Peyer's patch (tissue), 4 donors: ENCODE measurements at regions not wholly inside any gene's neighbourhood (a gene's known extent, or its start where the extent isn't known, plus 50 kb on each side); places are given as distances from the start of the nearest gene placed in this dataset.

ENCODE experiments used
- DNase-seq, 3 donors: peaks; one replicate each; pipeline ENCODE4 v3.0.0-alpha.2; 2017 to 2019
- H3K27ac ChIP-seq, 4 donors: fragments of 200-600 bp; sonication (generic); one replicate each; pipeline ENCODE4 v1.5.1; 2016 to 2019
- H3K27me3 ChIP-seq, 2 donors: fragments of 200-600 bp; sonication (generic); one replicate each; pipeline ENCODE4 v1.5.1; 2019
- H3K36me3 ChIP-seq, 3 donors: fragments of 200-600 bp; sonication (generic); one replicate each; pipeline ENCODE4 v1.5.1; 2016 to 2019
- H3K4me1 ChIP-seq, 4 donors: fragments of 200-600 bp; sonication (generic); one replicate each; pipeline ENCODE4 v1.5.1; 2016 to 2019
- H3K4me3 ChIP-seq, 4 donors: fragments of 200-600 bp; sonication (generic); 1 replicate in 3 of 4; 2 replicates in 1 of 4; pipeline ENCODE4 v1.5.1; 2016 to 2019; ENCODE audit warnings: mild to moderate bottlenecking in 1 of 4
- H3K9me3 ChIP-seq, 4 donors: fragments of 200-600 bp; sonication (generic); one replicate each; pipeline ENCODE4 v1.5.1; 2016 to 2019; ENCODE audit warnings: mild to moderate bottlenecking in 1 of 4
- CTCF ChIP-seq, 6 experiments: fragments of 450-650 bp in 4 of 6; fragments of 200-600 bp in 2 of 6; sonication (generic) in 1 of 6; IDR thresholded peaks; one replicate each; pipeline ENCODE4 v1.5.1; 2017 to 2019; ENCODE audit warnings: antibody characterized with exemption in 6 of 6, mild to moderate bottlenecking in 3 of 6, moderate library complexity in 1 of 6
- POLR2A ChIP-seq, 2 donors: fragments of 450-650 bp; IDR thresholded peaks; one replicate each; pipeline ENCODE4 v1.5.1; 2017; ENCODE audit warnings: antibody characterized with exemption in 2 of 2, mild to moderate bottlenecking in 2 of 2, moderate library complexity in 2 of 2

GRCh38 chr6:51013376-51013775, 194.7 kb downstream of the TFAP2B start:
- H3K27me3 ChIP-seq = no peaks in the 10 kb centered on the region
- TF ChIP-seq CTCF (IDR thresholded peaks at IDR 0.05) (no peak), POLR2A (IDR thresholded peaks at IDR 0.05) (no peak)
- H3K27ac ChIP-seq = no peak overlapping the region
- H3K9me3 ChIP-seq = no peaks in the 10 kb centered on the region
- no peaks in the 10 kb centered on the region for H3K36me3 ChIP-seq
- no peak overlapping the region for H3K4me3 ChIP-seq
- no peaks in the 10 kb centered on the region for H3K4me1 ChIP-seq
- no peak for DNase-seq

- Histone ChIP-seq H3K27ac (no peak overlapping the region), H3K36me3 (no peaks in the 10 kb centered on the region), H3K9me3 (no peaks in the 10 kb centered on the region), H3K4me3 (no peak overlapping the region), H3K4me1 (no peaks in the 10 kb centered on the region), H3K27me3 (no peaks in the 10 kb centered on the region)
- no peak for DNase-seq
- TF ChIP-seq POLR2A (IDR thresholded peaks at IDR 0.05) = no peak
- no peak for TF ChIP-seq CTCF (IDR thresholded peaks at IDR 0.05)
These were observed 196.7 kb downstream of the TFAP2B start for GRCh38 chr6:51015394-51015793.

- TF ChIP-seq POLR2A (IDR thresholded peaks at IDR 0.05) = no peak
- no peak for TF ChIP-seq CTCF (IDR thresholded peaks at IDR 0.05)
- DNase-seq = no peak
- Histone ChIP-seq H3K9me3 (no peaks in the 10 kb centered on the region), H3K27me3 (no peaks in the 10 kb centered on the region), H3K4me3 (no peak overlapping the region), H3K36me3 (no peaks in the 10 kb centered on the region), H3K27ac (no peak overlapping the region), H3K4me1 (no peaks in the 10 kb centered on the region)
These were observed 197.8 kb downstream of the TFAP2B start for GRCh38 chr6:51016489-51016888.

GRCh38 chr6:51019806-51020205, 201.1 kb downstream of the TFAP2B start:
- Histone ChIP-seq H3K4me3 (no peak overlapping the region), H3K27ac (no peak overlapping the region), H3K4me1 (no peaks in the 10 kb centered on the region), H3K27me3 (no peaks in the 10 kb centered on the region), H3K36me3 (no peaks in the 10 kb centered on the region), H3K9me3 (no peaks in the 10 kb centered on the region)
- no peak for TF ChIP-seq CTCF (IDR thresholded peaks at IDR 0.05)
- TF ChIP-seq POLR2A (IDR thresholded peaks at IDR 0.05) = no peak
- no peak for DNase-seq

- Histone ChIP-seq H3K27ac (no peak overlapping the region), H3K4me1 (no peaks in the 10 kb centered on the region), H3K4me3 (no peak overlapping the region), H3K36me3 (no peaks in the 10 kb centered on the region), H3K27me3 (no peaks in the 10 kb centered on the region), H3K9me3 (no peaks in the 10 kb centered on the region)
- no peak for DNase-seq
- no peak for TF ChIP-seq POLR2A (IDR thresholded peaks at IDR 0.05)
- TF ChIP-seq CTCF (IDR thresholded peaks at IDR 0.05) = no peak
These were observed 202.5 kb downstream of the TFAP2B start for GRCh38 chr6:51021171-51021570.

- Histone ChIP-seq H3K36me3 (no peaks in the 10 kb centered on the region), H3K4me3 (no peak overlapping the region), H3K27ac (no peak overlapping the region), H3K9me3 (no peaks in the 10 kb centered on the region), H3K4me1 (no peaks in the 10 kb centered on the region), H3K27me3 (no peaks in the 10 kb centered on the region)
- TF ChIP-seq POLR2A (IDR thresholded peaks at IDR 0.05) (no peak), CTCF (IDR thresholded peaks at IDR 0.05) (no peak)
- DNase-seq = no peak
These were observed 205.5 kb downstream of the TFAP2B start for GRCh38 chr6:51024126-51024525.
